PFSK-1 (cell line): ENCODE measurements at regions not wholly inside any gene's neighbourhood (a gene's known extent, or its start where the extent isn't known, plus 50 kb on each side); places are given as distances from the start of the nearest gene placed in this dataset.

Source experiments
- FOXP2 ChIP-seq: optimal IDR thresholded peaks from 2 replicates; pipeline ENCODE3; 2011; ENCODE audit warnings: borderline replicate concordance, control low read depth, inconsistent platforms; ENCODE audit not compliant: insufficient read depth; ENCODE audit errors: extremely low read length, extremely low read depth
- POLR2AphosphoS5 ChIP-seq: IDR thresholded peaks from 2 replicates; pipeline ENCODE4 v1.6.1; 2012; ENCODE audit warnings: low read depth, mild to moderate bottlenecking, control low read depth, low read length, moderate library complexity
- REST ChIP-seq, 2 experiments: IDR thresholded peaks; 2 replicates each; pipeline versions ENCODE4 v1.6.1 to v1.8.0; 2011 to 2012; ENCODE audit warnings: low read depth in 2 of 2, low read length in 2 of 2, control low read depth in 1 of 2, inconsistent platforms in 1 of 2, mild to moderate bottlenecking in 1 of 2, moderate library complexity in 1 of 2; ENCODE audit not compliant: insufficient read depth in 1 of 2
- SIN3A ChIP-seq: IDR thresholded peaks from 2 replicates; pipeline ENCODE4 v1.6.1; 2012; ENCODE audit warnings: mild to moderate bottlenecking, low read length, moderate library complexity, borderline replicate concordance; ENCODE audit not compliant: insufficient read depth
- TAF1 ChIP-seq: IDR thresholded peaks from 2 replicates; pipeline ENCODE4 v1.6.1; 2012; ENCODE audit warnings: low read length, control low read depth, borderline replicate concordance; ENCODE audit not compliant: insufficient read depth

- TF ChIP-seq REST (IDR thresholded peaks at IDR 0.05; ENCODE audit: insufficient read depth in 1 of 2, low read depth in 2 of 2, low read length in 2 of 2) (no peak), SIN3A (no peak), FOXP2 (no peak), POLR2AphosphoS5 (no peak)
Observed at GRCh38 chr3:18767756-18768303, 342.7 kb upstream of the SATB1 start.

GRCh38 chr3:18766974-18767373, 341.8 kb upstream of the SATB1 start:
- TF ChIP-seq REST (IDR thresholded peaks at IDR 0.05; ENCODE audit: insufficient read depth in 1 of 2, low read depth in 2 of 2, low read length in 2 of 2) (no peak), POLR2AphosphoS5 (no peak), TAF1 (no peak), FOXP2 (no peak), SIN3A (no peak)

GRCh38 chr3:18765662-18766061, 340.5 kb upstream of the SATB1 start:
- TF ChIP-seq FOXP2 (no peak), TAF1 (no peak), POLR2AphosphoS5 (no peak), REST (IDR thresholded peaks at IDR 0.05; ENCODE audit: insufficient read depth in 1 of 2, low read depth in 2 of 2, low read length in 2 of 2) (no peak), SIN3A (no peak)

GRCh38 chr3:18765161-18765560, 340.0 kb upstream of the SATB1 start:
- TF ChIP-seq TAF1 (no peak), POLR2AphosphoS5 (no peak), SIN3A (no peak), REST (IDR thresholded peaks at IDR 0.05; ENCODE audit: insufficient read depth in 1 of 2, low read depth in 2 of 2, low read length in 2 of 2) (no peak), FOXP2 (no peak)

DNA sequence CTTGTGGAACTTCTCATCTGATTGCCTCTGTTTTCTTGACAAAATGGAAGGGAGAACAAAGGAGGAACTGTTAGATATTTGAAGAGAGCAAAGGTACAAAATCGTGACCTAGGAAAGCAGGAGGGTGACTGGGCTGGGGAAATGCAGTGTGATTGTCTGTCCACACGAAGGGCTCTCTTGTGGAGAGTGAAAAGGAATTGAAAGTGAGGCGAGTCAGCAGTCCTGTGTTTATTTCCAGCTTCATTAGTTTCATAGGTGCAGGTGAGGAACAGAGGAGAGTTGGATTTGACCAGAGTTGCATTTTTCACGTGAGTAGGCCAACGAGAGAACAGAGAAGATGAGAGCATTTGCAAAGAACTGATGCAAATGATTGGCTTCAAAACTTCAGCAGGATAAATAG, 336.4 kb upstream of the SATB1 start:
- TF ChIP-seq POLR2AphosphoS5 (no peak), REST (IDR thresholded peaks at IDR 0.05; ENCODE audit: insufficient read depth in 1 of 2, low read depth in 2 of 2, low read length in 2 of 2) (no peak), FOXP2 (no peak), TAF1 (no peak), SIN3A (no peak)
